GM19238 (cell line): ENCODE measurements at regions not wholly inside any gene's neighbourhood (a gene's known extent, or its start where the extent isn't known, plus 50 kb on each side); places are given as distances from the start of the nearest gene placed in this dataset.

Experiments used
- DNase-seq: peaks from one replicate; pipeline ENCODE4 v3.0.0; 2011; ENCODE audit warnings: low spot score; ENCODE audit not compliant: insufficient read length

- no peak for DNase-seq
Observed at GRCh38 chr11:29782447-29782846, 234.4 kb downstream of the KCNA4 start.

- no peak for DNase-seq
Observed at GRCh38 chr11:29781268-29781667, 235.6 kb downstream of the KCNA4 start.

GRCh38 chr11:29780756-29781155 is 236.1 kb downstream of the KCNA4 start:
- DNase-seq = no peak

GRCh38 chr11:29773656-29774264 is 243.1 kb downstream of the KCNA4 start:
- no peak for DNase-seq

DNA sequence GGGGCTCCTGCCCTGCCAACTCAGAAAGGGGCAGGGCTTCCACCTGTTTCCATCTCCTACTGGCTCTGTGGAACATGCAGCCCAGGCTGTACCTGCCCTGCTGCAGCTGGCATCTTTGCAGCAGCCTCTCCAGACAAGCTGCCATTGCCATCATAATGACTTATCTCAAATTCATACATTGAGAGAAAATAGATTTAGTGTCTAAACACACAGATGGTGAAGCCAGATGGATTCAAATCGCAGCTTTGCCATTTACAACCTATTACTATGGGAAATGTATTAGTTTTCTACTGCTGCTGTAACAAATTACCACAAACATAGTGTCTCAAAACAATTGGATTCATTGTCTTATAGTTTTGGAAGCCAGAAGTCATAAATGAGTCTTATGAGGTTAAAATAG is 260.0 kb downstream of the KCNA4 start:
- DNase-seq = no peak

- DNase-seq = no peak
Observed at GRCh38 chr11:29755474-29755873, 261.4 kb downstream of the KCNA4 start.

- no peak for DNase-seq
Observed at GRCh38 chr11:29751618-29752017, 265.2 kb downstream of the KCNA4 start.

DNA sequence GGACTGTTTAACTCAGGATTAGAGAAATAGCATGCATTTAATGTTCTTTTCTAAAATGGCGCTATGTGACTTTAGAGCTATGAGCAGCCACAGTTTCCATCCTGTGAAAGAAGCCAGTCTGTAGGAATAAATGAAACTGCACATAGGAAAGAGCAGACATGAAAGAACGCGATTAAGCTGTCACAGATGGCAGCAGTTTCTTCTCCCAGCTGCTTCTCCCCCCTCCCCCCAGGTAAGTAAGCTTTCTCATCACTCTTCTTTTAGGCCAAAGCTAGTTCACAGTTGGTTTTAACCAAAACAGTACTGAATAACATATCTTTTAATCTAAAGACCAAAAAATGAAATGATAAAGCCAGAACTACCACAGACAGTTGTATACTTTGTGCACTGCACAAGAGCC is 266.4 kb downstream of the KCNA4 start:
- no peak for DNase-seq

DNA sequence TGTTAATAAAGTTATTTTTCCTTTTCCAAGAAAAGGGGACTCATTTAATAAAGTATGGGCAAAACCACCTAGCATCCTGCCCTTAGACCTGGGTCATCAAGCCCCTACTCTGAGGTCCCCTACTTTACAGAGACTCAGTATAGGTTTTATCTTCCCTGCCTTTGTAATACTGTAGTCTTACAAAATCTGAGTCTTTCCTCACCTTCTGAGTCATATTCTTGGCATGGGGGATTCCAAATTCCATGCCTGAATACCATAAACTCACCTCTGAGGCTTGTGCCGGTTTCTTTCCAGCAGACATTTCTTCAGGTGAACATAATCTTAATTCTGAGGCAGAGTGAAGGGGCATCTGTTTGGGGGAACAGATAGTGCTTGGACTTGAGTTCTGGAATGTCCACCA is 282.5 kb downstream of the KCNA4 start:
- no peak for DNase-seq

GRCh38 chr11:29713831-29714320 is 303.0 kb downstream of the KCNA4 start:
- no peak for DNase-seq

DNA sequence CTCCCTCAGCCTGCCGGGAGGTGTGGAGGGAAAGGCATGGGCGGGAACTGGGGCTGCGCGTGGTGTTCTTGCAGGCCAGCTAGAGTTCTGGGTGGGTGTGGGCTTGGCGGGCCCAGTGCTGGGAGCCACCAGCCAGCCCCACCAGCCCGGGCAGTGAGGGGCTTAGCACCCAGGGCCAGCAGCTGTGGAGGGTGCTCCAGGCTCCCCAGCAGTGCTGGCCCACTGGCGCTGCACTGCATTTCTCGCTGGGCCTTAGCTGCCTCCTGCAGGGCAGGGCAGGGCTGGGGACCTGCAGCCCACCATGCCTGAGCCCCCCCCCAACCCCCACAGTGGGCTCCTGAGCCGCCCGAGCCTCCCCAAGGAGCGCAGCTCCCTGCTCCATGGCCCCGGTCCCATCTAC is 304.2 kb downstream of the KCNA4 start:
- no peak for DNase-seq

GRCh38 chr11:29707924-29708323 is 308.9 kb downstream of the KCNA4 start:
- no peak for DNase-seq

GRCh38 chr11:29685361-29685760 is 331.5 kb downstream of the KCNA4 start:
- no peak for DNase-seq

DNA sequence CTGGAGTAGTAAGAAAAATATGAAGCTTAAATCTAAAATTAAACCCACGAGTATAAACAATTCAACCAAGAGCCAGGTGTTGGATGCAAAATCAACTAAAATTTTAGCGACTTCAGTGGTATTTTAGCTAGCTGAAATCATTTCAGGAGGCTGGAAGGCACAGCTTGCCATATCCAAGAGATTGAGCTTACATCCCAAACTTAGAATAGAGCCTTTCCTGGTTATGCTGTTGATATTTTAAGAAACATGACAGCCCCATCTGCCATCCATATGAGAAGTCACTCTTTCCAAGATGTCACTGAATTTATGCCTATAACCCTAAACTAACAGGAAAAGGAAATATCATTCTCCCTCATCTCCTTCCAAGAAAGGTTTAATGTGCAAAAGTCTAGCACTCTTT is 334.0 kb downstream of the KCNA4 start:
- DNase-seq = no peak

GRCh38 chr11:29679996-29680395 is 336.8 kb downstream of the KCNA4 start:
- DNase-seq = no peak

- no peak for DNase-seq
Observed at GRCh38 chr11:29676993-29677392, 339.8 kb downstream of the KCNA4 start.

- DNase-seq = no peak
Observed at GRCh38 chr11:29669310-29669709, 347.5 kb downstream of the KCNA4 start.

DNA sequence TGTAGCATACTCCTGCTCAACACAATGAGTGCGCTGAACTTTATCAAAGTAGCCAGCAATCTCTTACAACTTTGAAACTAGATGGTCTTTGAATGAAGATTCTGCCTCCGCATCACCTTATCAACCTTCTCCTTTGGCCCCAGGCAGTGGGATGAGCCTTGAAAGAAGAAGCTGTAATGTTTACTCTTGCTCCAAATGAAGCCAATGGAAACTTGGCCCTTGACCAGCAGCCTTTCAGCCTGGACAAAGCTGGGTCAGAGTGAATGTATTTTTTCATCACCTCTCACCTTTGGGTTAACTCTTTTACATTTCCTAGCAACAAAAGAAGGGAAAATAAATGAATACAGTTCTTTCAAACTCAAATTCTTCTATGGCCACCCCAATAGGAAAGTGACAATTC is 359.1 kb downstream of the KCNA4 start:
- no peak for DNase-seq

- DNase-seq = no peak
Observed at GRCh38 chr11:29656597-29656996, 360.2 kb downstream of the KCNA4 start.

DNA sequence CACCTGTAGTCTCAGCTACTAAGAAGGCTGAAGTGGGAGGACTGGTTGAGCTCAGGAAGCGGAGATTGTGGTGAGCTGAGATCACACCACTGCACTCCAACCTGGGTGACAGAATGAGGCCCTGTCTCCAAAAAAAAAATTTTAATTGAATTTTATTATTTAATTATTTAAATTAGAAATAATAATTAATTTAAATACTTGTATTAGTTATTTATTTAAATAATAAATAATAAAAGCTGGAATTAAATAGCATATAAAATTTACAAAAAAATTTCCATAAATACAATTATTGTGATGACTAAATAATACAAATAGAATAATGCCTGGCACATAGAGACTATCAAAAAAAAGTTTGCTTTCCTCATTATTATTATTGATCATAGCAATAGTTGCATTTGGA is 371.5 kb downstream of the KCNA4 start:
- no peak for DNase-seq

DNA sequence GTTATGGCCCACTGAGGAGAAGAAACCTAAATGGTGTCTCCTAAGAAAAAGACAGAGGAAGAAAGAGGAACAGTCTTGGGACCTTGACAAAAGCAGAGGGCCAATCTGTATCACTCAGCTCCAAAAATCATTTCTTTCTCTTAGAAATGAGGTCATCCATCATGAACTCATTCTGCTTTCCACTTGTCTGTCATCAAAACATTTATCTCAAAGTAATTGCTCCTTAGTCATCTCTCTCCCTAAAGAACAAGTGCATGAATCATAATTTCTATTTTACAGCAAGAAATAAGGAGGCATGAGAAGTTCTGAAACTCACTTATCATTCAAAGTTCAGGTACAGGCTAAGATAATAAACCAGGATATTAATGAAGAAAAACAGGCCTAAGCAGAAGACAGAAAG is 375.6 kb downstream of the KCNA4 start:
- DNase-seq = no peak

DNA sequence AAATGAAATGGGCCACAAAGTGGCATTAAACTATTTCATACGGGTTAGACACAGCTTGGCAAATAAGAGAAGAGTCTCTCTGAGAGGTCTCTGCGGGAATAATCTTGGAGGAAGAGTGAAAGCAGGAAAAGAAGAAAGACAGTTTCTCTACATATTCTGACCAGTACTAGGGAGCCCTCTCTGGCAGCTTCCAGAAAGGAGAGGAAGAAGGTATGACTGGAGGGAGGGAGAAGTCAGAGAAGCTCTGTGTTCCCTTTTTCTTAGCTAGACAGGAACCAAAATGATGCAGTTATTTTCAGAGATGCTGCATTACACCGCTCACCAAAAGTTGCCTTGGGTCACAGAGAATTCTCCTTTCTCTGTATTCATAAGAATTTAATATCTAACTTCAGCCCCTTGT is 382.1 kb downstream of the KCNA4 start:
- DNase-seq = no peak

DNA sequence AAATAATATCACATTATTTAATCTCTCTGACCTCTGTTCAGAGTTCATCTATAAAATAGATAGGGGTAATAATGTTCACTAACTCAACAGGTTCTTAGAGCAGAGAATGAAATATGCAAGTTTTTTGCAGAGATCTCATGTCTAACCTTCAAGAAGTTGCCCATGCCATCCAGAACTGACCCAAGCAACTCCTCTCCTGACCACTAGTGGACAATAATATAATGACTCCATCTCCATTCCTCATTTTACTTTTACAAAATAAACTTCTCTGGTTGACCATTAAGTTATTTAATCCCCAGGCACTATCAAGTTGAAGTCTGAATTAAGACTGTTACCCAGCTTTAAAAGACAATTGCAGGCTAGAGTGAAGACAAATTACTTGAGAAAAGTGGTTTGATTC is 382.6 kb downstream of the KCNA4 start:
- no peak for DNase-seq

DNA sequence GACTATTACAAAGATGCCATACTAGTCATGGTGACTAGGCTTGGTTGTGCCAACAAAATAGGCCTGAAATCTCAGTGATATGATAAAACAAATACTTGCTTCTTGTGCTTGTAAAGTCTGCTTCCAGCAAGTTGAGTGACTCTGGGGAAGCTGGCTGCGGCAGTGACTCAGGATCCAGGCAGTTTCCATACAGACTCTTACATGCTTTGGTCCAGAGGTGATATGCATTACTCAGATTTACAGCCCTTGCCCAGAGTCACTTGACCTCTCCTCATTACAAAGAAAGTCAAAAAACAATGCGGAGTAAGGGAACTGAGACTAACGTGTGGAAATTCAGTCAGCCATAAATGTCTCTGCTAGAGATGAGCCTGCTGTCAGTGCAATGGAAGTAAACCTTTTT is 387.5 kb downstream of the KCNA4 start:
- no peak for DNase-seq
